HEK293 (cell line): ENCODE measurements at regions not wholly inside any gene's neighbourhood (a gene's known extent, or its start where the extent isn't known, plus 50 kb on each side); places are given as distances from the start of the nearest gene placed in this dataset.
A peak's percentile ranks its signal among the peaks of the same experiment; 100 is the strongest.

Source experiments
- CTCF ChIA-PET: fragments of 350-600 bp; formaldehyde crosslinking; extraction: SDS; loops from one replicate; lab custom pipeline; 2021; ENCODE audit warnings: antibody characterized with exemption; lab: Yijun Ruan, JAX
- POLR2A ChIA-PET: fragments of 300-600 bp; formaldehyde crosslinking; extraction: SDS; loops from one replicate; lab custom pipeline; 2020; ENCODE audit warnings: antibody characterized with exemption, inconsistent platforms; lab: Yijun Ruan, JAX
- H3K27ac ChIP-seq: fragments of 200-500 bp; sonication (Bioruptor generic); 2 replicates; pipeline ENCODE4 v1.5.1; 2014; ENCODE audit warnings: low read depth, low read length, control low read depth, inconsistent platforms; ENCODE audit errors: extremely low read depth
- H3K36me3 ChIP-seq, 2 experiments: fragments of 200-500 bp in 1 of 2; sonication (Bioruptor generic) in 1 of 2; 1 replicate in 1 of 2; 2 replicates in 1 of 2; pipeline ENCODE4 v1.5.1; 2014 to 2017; ENCODE audit warnings: inconsistent platforms in 2 of 2, low read length in 2 of 2; ENCODE audit not compliant: control insufficient read depth in 2 of 2, insufficient read depth in 1 of 2
- H3K4me1 ChIP-seq: fragments of 200-500 bp; sonication (Bioruptor generic); 2 replicates; pipeline ENCODE4 v1.5.1; 2014; ENCODE audit warnings: mild to moderate bottlenecking, low read length, inconsistent platforms; ENCODE audit not compliant: control insufficient read depth, insufficient read depth
- H3K4me3 ChIP-seq: 2 replicates; pipeline ENCODE4 v1.5.1; 2011; ENCODE audit warnings: low read depth, mild to moderate bottlenecking, control low read depth, low read length, moderate library complexity
- H3K9me3 ChIP-seq: fragments of 200-500 bp; sonication (Bioruptor generic); 2 replicates; pipeline ENCODE4 v1.5.1; 2014; ENCODE audit warnings: low read depth, low read length, inconsistent platforms; ENCODE audit not compliant: control insufficient read depth, insufficient read depth
- BCL11B ChIP-seq: fragments of 450-650 bp; formaldehyde crosslinking; IDR thresholded peaks from 2 replicates; pipeline ENCODE4 v1.5.1; 2016; ENCODE audit warnings: low read depth, missing biosample characterization, missing genetic modification characterization
- EGR2 ChIP-seq: fragments of 450-650 bp; formaldehyde crosslinking; IDR thresholded peaks from 2 replicates; pipeline ENCODE4 v1.5.1; 2016; ENCODE audit warnings: low read depth, missing biosample characterization, missing genetic modification characterization
- IKZF3 ChIP-seq: fragments of 450-650 bp; IDR thresholded peaks from 2 replicates; pipeline ENCODE4 v1.5.0; 2018; ENCODE audit warnings: missing biosample characterization, mild to moderate bottlenecking, missing genetic modification characterization, moderate library complexity
- MEIS1 ChIP-seq: sonication (generic); formaldehyde crosslinking; IDR thresholded peaks from 2 replicates; pipeline ENCODE4 v1.8.1; 2022; ENCODE audit warnings: missing genetic modification reagents, mild to moderate bottlenecking, borderline replicate concordance
- WT1 ChIP-seq: fragments of 450-650 bp; formaldehyde crosslinking; IDR thresholded peaks from 2 replicates; pipeline ENCODE4 v1.5.1; 2016; ENCODE audit warnings: missing biosample characterization, missing genetic modification characterization
- ZFHX2 ChIP-seq: fragments of 450-650 bp; formaldehyde crosslinking; conservative IDR thresholded peaks from 2 replicates; pipeline ENCODE4 v1.5.1; 2016; ENCODE audit warnings: missing biosample characterization, missing genetic modification characterization
- ZNF10 ChIP-seq: fragments of 450-650 bp; formaldehyde crosslinking; IDR thresholded peaks from 2 replicates; pipeline ENCODE4 v1.5.1; 2017; ENCODE audit warnings: missing biosample characterization, missing genetic modification characterization
- ZNF132 ChIP-seq: fragments of 450-650 bp; formaldehyde crosslinking; IDR thresholded peaks from 2 replicates; pipeline ENCODE4 v1.5.1; 2017; ENCODE audit warnings: missing biosample characterization, missing genetic modification characterization, borderline replicate concordance
- ZNF138 ChIP-seq: fragments of 450-650 bp; formaldehyde crosslinking; IDR thresholded peaks from 2 replicates; pipeline ENCODE4 v1.5.1; 2016; ENCODE audit warnings: missing biosample characterization, missing genetic modification characterization, borderline replicate concordance
- ZNF202 ChIP-seq: fragments of 450-650 bp; formaldehyde crosslinking; IDR thresholded peaks from 2 replicates; pipeline ENCODE4 v1.5.1; 2016; ENCODE audit warnings: missing biosample characterization, missing genetic modification characterization, borderline replicate concordance
- ZNF211 ChIP-seq: fragments of 450-650 bp; formaldehyde crosslinking; IDR thresholded peaks from 2 replicates; pipeline ENCODE4 v1.5.1; 2016; ENCODE audit warnings: low read depth, missing biosample characterization, missing genetic modification characterization
- ZNF416 ChIP-seq: fragments of 450-650 bp; formaldehyde crosslinking; IDR thresholded peaks from 2 replicates; pipeline ENCODE4 v1.5.1; 2016; ENCODE audit warnings: missing biosample characterization, missing genetic modification characterization
- ZNF473 ChIP-seq: fragments of 450-650 bp; formaldehyde crosslinking; IDR thresholded peaks from 2 replicates; pipeline ENCODE4 v1.5.1; 2017; ENCODE audit warnings: missing biosample characterization, missing genetic modification characterization
- ZNF48 ChIP-seq: fragments of 450-650 bp; formaldehyde crosslinking; IDR thresholded peaks from 2 replicates; pipeline ENCODE4 v1.5.1; 2016; ENCODE audit warnings: missing biosample characterization, missing genetic modification characterization
- ZNF510 ChIP-seq: fragments of 450-650 bp; formaldehyde crosslinking; IDR thresholded peaks from 2 replicates; pipeline ENCODE4 v1.5.1; 2018; ENCODE audit warnings: mild to moderate bottlenecking, missing genetic modification characterization, missing biosample characterization; ENCODE audit not compliant: insufficient replicate concordance
- ZNF558 ChIP-seq: fragments of 450-650 bp; formaldehyde crosslinking; IDR thresholded peaks from 2 replicates; pipeline ENCODE4 v1.5.1; 2016; ENCODE audit warnings: missing biosample characterization, missing genetic modification characterization
- ZNF571 ChIP-seq: fragments of 450-650 bp; formaldehyde crosslinking; IDR thresholded peaks from 2 replicates; pipeline ENCODE4 v1.5.0; 2017; ENCODE audit warnings: missing biosample characterization, missing genetic modification characterization
- ZNF623 ChIP-seq: fragments of 450-650 bp; formaldehyde crosslinking; IDR thresholded peaks from 2 replicates; pipeline ENCODE4 v1.5.1; 2016; ENCODE audit warnings: missing biosample characterization, missing genetic modification characterization
- ZNF747 ChIP-seq: fragments of 450-650 bp; formaldehyde crosslinking; IDR thresholded peaks from 2 replicates; pipeline ENCODE4 v1.5.1; 2016; ENCODE audit warnings: missing biosample characterization, missing genetic modification characterization
- ZNF837 ChIP-seq: fragments of 450-650 bp; formaldehyde crosslinking; IDR thresholded peaks from 2 replicates; pipeline ENCODE4 v1.5.1; 2016; ENCODE audit warnings: missing biosample characterization, missing genetic modification characterization
- ZSCAN5A ChIP-seq: fragments of 450-650 bp; formaldehyde crosslinking; IDR thresholded peaks from 2 replicates; pipeline ENCODE4 v1.5.1; 2016; ENCODE audit warnings: missing biosample characterization, missing genetic modification characterization

GRCh38 chr3:41117398-41117870 is 81.9 kb upstream of the CTNNB1 start (continued):
- TF ChIP-seq IKZF3 = no peak

- Histone ChIP-seq H3K9me3 (no peaks in the 10 kb centered on the region), H3K36me3 (no peaks in the 10 kb centered on the region), H3K27ac (no peak overlapping the region), H3K4me3 (no peak overlapping the region), H3K4me1 (peaks cover 3% of the 10 kb centered on the region; the same call in 1 of the 2 replicates)
- ChIA-PET POLR2A (no interaction called here), CTCF (interaction anchor here (0.6 to 0.8 kb wide), 2 partner anchors 43 to 247 kb away, joined by 3 to 4 read pairs; no protein-coding TSS in a partner anchor)
- peak; percentile 40; the same call in 1 of the 2 replicates for TF ChIP-seq EGR2 (tag by site-specific recombination)
- TF ChIP-seq ZFHX2 (tag by site-specific recombination) = peak; percentile 41; the same call in 1 of the 2 replicates
- TF ChIP-seq ZNF747 = no peak
These were observed 80.6 kb upstream of the CTNNB1 start for GRCh38 chr3:41118461-41119390.

GRCh38 chr3:41120460-41120859 is 78.8 kb upstream of the CTNNB1 start:
- H3K36me3 ChIP-seq = no peaks in the 10 kb centered on the region
- no peak overlapping the region for H3K4me3 ChIP-seq
- no peak overlapping the region for H3K27ac ChIP-seq
- CTCF ChIA-PET = interaction anchor here (0.6 kb wide), 1 partner anchor 36 kb away, joined by 3 read pairs; no protein-coding TSS in a partner anchor
- H3K4me1 ChIP-seq = peaks cover 3% of the 10 kb centered on the region; the same call in 1 of the 2 replicates
- no peaks in the 10 kb centered on the region for H3K9me3 ChIP-seq
- TF ChIP-seq MEIS1 (CRISPR knock-in tag) = no peak
- no peak for TF ChIP-seq ZNF48
- no peak for TF ChIP-seq ZNF211 (tag by site-specific recombination)
- no peak for TF ChIP-seq ZNF10
- TF ChIP-seq ZFHX2 (tag by site-specific recombination) = no peak
- no peak for TF ChIP-seq BCL11B
- no peak for TF ChIP-seq ZNF558 (tag by site-specific recombination)
- no peak for TF ChIP-seq ZNF473 (tag by site-specific recombination)
- TF ChIP-seq ZNF837 (tag by site-specific recombination) = no peak
- TF ChIP-seq ZNF132 (tag by site-specific recombination) = no peak
- TF ChIP-seq ZNF623 (tag by site-specific recombination) = no peak
- no peak for TF ChIP-seq ZNF138 (tag by site-specific recombination)
- no peak for TF ChIP-seq ZSCAN5A
- TF ChIP-seq ZNF202 (tag by site-specific recombination) = no peak
- TF ChIP-seq WT1 (tag by site-specific recombination) = no peak
- TF ChIP-seq ZNF510 (tag by site-specific recombination) = no peak
- TF ChIP-seq ZNF416 (tag by site-specific recombination) = no peak
- TF ChIP-seq ZNF571 (tag by site-specific recombination) = no peak
- TF ChIP-seq, all 188 proteins: peak for 0
- POLR2A ChIA-PET = no interaction called here
